Stimulated activated CD4-positive, alpha-beta T cell treated with anti-CD3 and anti-CD28 coated beads, Interleukin-1b, Interleukin-23, amount 100 ng/mL, for 24 hours (primary cell): ENCODE measurements at regions not wholly inside any gene's neighbourhood (a gene's known extent, or its start where the extent isn't known, plus 50 kb on each side); places are given as distances from the start of the nearest gene placed in this dataset.

ENCODE experiments used
- DNase-seq, 4 experiments: peaks; one replicate each; pipeline ENCODE4 v3.0.0-alpha.2; 2020; ENCODE audit warnings: low read depth in 4 of 4, low spot score in 1 of 4

- no peak for DNase-seq
These were observed 81.7 kb upstream of the KLHL1 start for GRCh38 chr13:70189981-70190380.

GRCh38 chr13:70188567-70188966, 80.3 kb upstream of the KLHL1 start:
- no peak for DNase-seq

- no peak for DNase-seq
These were observed 74.8 kb upstream of the KLHL1 start for GRCh38 chr13:70183041-70183440.
